Calu3 (cell line): ENCODE measurements at regions not wholly inside any gene's neighbourhood (a gene's known extent, or its start where the extent isn't known, plus 50 kb on each side); places are given as distances from the start of the nearest gene placed in this dataset.

Experiments
- BruUV-seq: library from RNA; stranded (reverse); fragments of 400-500 nt; replicated peaks from 2 replicates; lab custom pipeline; 2021; lab: Mats Ljungman, UMichigan
- CTCF ChIA-PET: fragments of 300-600 bp; sonication (Branson Sonifier 250); formaldehyde crosslinking; loops from one replicate; lab custom pipeline; 2022; ENCODE audit warnings: antibody characterized with exemption; lab: Charles Lee
- DNase-seq: peaks from one replicate; pipeline ENCODE4 v3.0.0; 2022
- H3K27ac Mint-ChIP-seq: one replicate; pipeline ENCODE4 v1.8.0; 2022; ENCODE audit warnings: mixed read lengths; ENCODE audit not compliant: unreplicated experiment
- H3K27me3 Mint-ChIP-seq: one replicate; pipeline ENCODE4 v1.8.0; 2022; ENCODE audit warnings: mixed read lengths; ENCODE audit not compliant: unreplicated experiment
- H3K36me3 Mint-ChIP-seq: one replicate; pipeline ENCODE4 v1.8.0; 2022; ENCODE audit warnings: mild to moderate bottlenecking, moderate library complexity, mixed read lengths; ENCODE audit not compliant: insufficient read depth, unreplicated experiment
- H3K4me1 Mint-ChIP-seq: one replicate; pipeline ENCODE4 v1.8.0; 2022; ENCODE audit warnings: mild to moderate bottlenecking, low read depth, mixed read lengths; ENCODE audit not compliant: unreplicated experiment
- H3K4me3 Mint-ChIP-seq: one replicate; pipeline ENCODE4 v1.8.0; 2022; ENCODE audit warnings: mild to moderate bottlenecking, low read depth, moderate library complexity, mixed read lengths; ENCODE audit not compliant: unreplicated experiment
- H3K9me3 Mint-ChIP-seq: one replicate; pipeline ENCODE4 v1.8.0; 2022; ENCODE audit warnings: low read depth, mixed read lengths; ENCODE audit not compliant: unreplicated experiment
- intact Hi-C: fragments of 100-400 bp; cut with micrococcal nuclease; formaldehyde crosslinking; loops from one replicate; pipeline ENCODE4 v1.10.0; 2022; ENCODE audit not compliant: unreplicated experiment
- TF ChIP-seq, protein P1 (sequence below): fragments of 200-600 bp; IDR thresholded peaks from one replicate; pipeline ENCODE4 v1.8.0; 2022; ENCODE audit warnings: antibody characterized with exemption; ENCODE audit not compliant: unreplicated experiment

GRCh38 chr2:221107424-221107823 lies 464.7 kb downstream of the EPHA4 start:
- Mint-ChIP-seq H3K4me3 (no peak overlapping the region), H3K36me3 (no peaks in the 10 kb centered on the region), H3K9me3 (no peaks in the 10 kb centered on the region), H3K4me1 (no peaks in the 10 kb centered on the region), H3K27ac (no peak overlapping the region), H3K27me3 (no peaks in the 10 kb centered on the region)
- intact Hi-C loops, result no loop called here
- TF ChIP-seq, protein P1, sequence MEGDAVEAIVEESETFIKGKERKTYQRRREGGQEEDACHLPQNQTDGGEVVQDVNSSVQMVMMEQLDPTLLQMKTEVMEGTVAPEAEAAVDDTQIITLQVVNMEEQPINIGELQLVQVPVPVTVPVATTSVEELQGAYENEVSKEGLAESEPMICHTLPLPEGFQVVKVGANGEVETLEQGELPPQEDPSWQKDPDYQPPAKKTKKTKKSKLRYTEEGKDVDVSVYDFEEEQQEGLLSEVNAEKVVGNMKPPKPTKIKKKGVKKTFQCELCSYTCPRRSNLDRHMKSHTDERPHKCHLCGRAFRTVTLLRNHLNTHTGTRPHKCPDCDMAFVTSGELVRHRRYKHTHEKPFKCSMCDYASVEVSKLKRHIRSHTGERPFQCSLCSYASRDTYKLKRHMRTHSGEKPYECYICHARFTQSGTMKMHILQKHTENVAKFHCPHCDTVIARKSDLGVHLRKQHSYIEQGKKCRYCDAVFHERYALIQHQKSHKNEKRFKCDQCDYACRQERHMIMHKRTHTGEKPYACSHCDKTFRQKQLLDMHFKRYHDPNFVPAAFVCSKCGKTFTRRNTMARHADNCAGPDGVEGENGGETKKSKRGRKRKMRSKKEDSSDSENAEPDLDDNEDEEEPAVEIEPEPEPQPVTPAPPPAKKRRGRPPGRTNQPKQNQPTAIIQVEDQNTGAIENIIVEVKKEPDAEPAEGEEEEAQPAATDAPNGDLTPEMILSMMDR, result no peak
- no TSS peak for BruUV-seq
- DNase-seq, result no peak
- CTCF ChIA-PET, result no interaction called here

DNA sequence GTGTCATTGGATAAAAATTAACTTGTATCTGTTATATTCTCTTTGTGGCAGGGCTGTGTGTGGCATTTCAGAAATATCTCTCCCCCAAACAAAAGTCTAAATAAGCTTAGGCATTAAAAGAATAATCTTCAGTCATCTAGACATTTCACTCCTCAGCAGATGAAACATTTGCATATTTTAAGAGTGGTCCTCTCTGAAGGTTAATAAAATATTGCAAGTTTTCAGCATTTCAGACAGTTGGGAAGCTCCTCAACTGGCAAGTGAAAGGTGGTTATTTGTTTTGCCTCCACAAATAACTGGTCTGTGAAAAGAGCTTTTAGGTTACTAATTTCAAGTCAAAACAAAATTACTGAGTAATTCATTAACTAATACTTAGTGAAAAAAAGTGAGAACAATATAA lies 462.6 kb downstream of the EPHA4 start:
- no TSS peak for BruUV-seq
- H3K4me3 Mint-ChIP-seq, result no peak overlapping the region

DNA sequence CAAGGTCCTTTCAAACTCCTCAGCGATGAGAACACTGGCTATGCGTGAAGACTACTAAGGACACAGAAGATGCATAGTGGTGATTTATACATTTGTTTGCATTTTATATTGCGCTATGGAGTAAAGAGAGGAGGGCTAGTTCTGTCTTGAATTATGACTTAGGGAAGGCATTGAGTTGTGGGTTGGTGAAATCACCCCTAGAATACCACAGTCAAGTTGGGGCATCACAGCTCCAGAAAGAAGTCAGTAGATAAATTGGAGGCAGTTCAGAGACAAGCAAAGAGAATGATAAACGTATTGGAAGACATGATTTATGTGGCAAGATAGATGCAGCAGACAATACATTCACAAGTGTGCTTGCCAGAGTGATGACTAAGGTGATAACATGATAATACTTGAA lies 460.4 kb downstream of the EPHA4 start:
- CTCF ChIA-PET, result no interaction called here
- Mint-ChIP-seq H3K4me3 (no peak overlapping the region), H3K4me1 (no peaks in the 10 kb centered on the region), H3K9me3 (no peaks in the 10 kb centered on the region), H3K27me3 (no peaks in the 10 kb centered on the region), H3K36me3 (no peaks in the 10 kb centered on the region), H3K27ac (no peak overlapping the region)
- BruUV-seq, result no TSS peak
- no peak for DNase-seq
- intact Hi-C loops, result no loop called here
- TF ChIP-seq, protein P1, result no peak

More for the DNA sequence above, 462.6 kb downstream of the EPHA4 start:
- no peaks in the 10 kb centered on the region for H3K9me3 Mint-ChIP-seq
- no peaks in the 10 kb centered on the region for H3K36me3 Mint-ChIP-seq
- DNase-seq, result no peak
- H3K4me1 Mint-ChIP-seq, result no peaks in the 10 kb centered on the region
- H3K27me3 Mint-ChIP-seq, result no peaks in the 10 kb centered on the region
- CTCF ChIA-PET, result no interaction called here
- H3K27ac Mint-ChIP-seq, result no peak overlapping the region
- TF ChIP-seq, protein P1, result no peak
- intact Hi-C loops, result no loop called here

DNA sequence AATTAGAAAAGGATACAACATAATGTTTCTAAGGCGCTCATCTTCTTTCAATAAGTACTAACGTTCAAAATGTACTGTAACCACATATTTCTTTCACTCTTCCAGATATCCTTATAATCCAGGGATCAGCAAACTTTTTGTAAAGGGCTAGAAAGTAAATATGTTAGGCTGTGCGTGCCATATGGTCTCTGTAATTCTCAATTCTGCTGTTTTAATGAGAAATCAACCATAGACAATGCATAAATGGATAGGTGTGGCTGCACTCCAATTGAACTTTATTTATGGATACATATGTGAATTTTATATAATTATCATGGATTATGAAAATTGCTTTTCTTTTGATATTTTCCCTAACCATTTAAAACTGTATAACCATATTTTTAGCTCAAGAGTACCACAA lies 459.4 kb downstream of the EPHA4 start:
- no peaks in the 10 kb centered on the region for H3K36me3 Mint-ChIP-seq
- DNase-seq, result no peak
- intact Hi-C loops, result no loop called here
- no peak overlapping the region for H3K27ac Mint-ChIP-seq
- H3K4me1 Mint-ChIP-seq, result no peaks in the 10 kb centered on the region
- TF ChIP-seq, protein P1, result no peak
- H3K4me3 Mint-ChIP-seq, result no peak overlapping the region
- CTCF ChIA-PET, result no interaction called here
- BruUV-seq, result no TSS peak
- no peaks in the 10 kb centered on the region for H3K9me3 Mint-ChIP-seq
- H3K27me3 Mint-ChIP-seq, result no peaks in the 10 kb centered on the region
